Endothelial cell of umbilical vein (primary cell): ENCODE measurements at regions not wholly inside any gene's neighbourhood (a gene's known extent, or its start where the extent isn't known, plus 50 kb on each side); places are given as distances from the start of the nearest gene placed in this dataset.

Experiments
- BruUV-seq: library from RNA; stranded (reverse); fragments of 400-500 nt; replicated peaks from 2 replicates; lab custom pipeline; 2021; lab: Mats Ljungman, UMichigan
- CTCF ChIA-PET: fragments of 300-600, 350-600 bp; sonication (Branson Sonifier 250); formaldehyde crosslinking; loops from one replicate; lab custom pipeline; 2021; ENCODE audit warnings: antibody characterized with exemption, inconsistent platforms; lab: Charles Lee
- POLR2A ChIA-PET: fragments of 300-600, 350-600 bp; sonication (Branson Sonifier 250); formaldehyde crosslinking; loops from one replicate; lab custom pipeline; 2021; ENCODE audit warnings: antibody characterized with exemption, inconsistent platforms; lab: Charles Lee
- DNase-seq: peaks from one replicate; pipeline ENCODE4 v3.0.0-alpha.2; 2011; ENCODE audit warnings: low read depth, low spot score
- FAIRE-seq: peaks from 2 replicates; lab custom pipeline; 2011; peaks lifted over from hg19 to GRCh38; lab: Jason Lieb, UNC
- H2AFZ ChIP-seq: 2 replicates; pipeline ENCODE4 v1.6.0; 2012; ENCODE audit warnings: low read depth, low read length, control low read depth, inconsistent platforms
- H3K27ac ChIP-seq: 2 replicates; pipeline ENCODE4 v1.5.1; 2011; ENCODE audit warnings: low read depth, mild to moderate bottlenecking, control low read depth, low read length, moderate library complexity; ENCODE audit not compliant: insufficient read depth
- H3K27me3 ChIP-seq, 2 experiments: 2 replicates each; pipeline versions ENCODE4 v1.6.0 to v1.6.1; 2011; ENCODE audit warnings: low read length in 2 of 2, mixed read lengths in 1 of 2; ENCODE audit not compliant: control insufficient read depth in 2 of 2, insufficient read depth in 2 of 2
- H3K36me3 ChIP-seq, 2 experiments: 2 replicates in 1 of 2; 3 replicates in 1 of 2; pipeline ENCODE4 v1.5.1; 2011; ENCODE audit warnings: low read length in 2 of 2, mild to moderate bottlenecking in 1 of 2, moderate library complexity in 1 of 2; ENCODE audit not compliant: control insufficient read depth in 2 of 2, insufficient read depth in 2 of 2; ENCODE audit errors: extremely low read depth in 1 of 2
- H3K4me1 ChIP-seq: 3 replicates; pipeline ENCODE4 v1.5.1; 2011; ENCODE audit warnings: mild to moderate bottlenecking, low read length; ENCODE audit not compliant: control insufficient read depth, insufficient read depth; ENCODE audit errors: extremely low read depth
- H3K4me2 ChIP-seq: 2 replicates; pipeline ENCODE4 v1.6.1; 2011; ENCODE audit warnings: low read length, control low read depth, mixed read lengths; ENCODE audit not compliant: insufficient read depth
- H3K4me3 ChIP-seq, 3 experiments: fragments of 200-600 bp in 1 of 3; sonication (generic), shearing (Covaris generic) in 1 of 3; replicated peaks in 1 of 3; 2 replicates each; pipeline ENCODE4 v1.5.1; 2011 to 2016; ENCODE audit warnings: control low read depth in 3 of 3, low read length in 3 of 3, mild to moderate bottlenecking in 2 of 3, inconsistent platforms in 1 of 3, low read depth in 1 of 3, moderate library complexity in 1 of 3; ENCODE audit not compliant: insufficient read depth in 1 of 3
- H3K79me2 ChIP-seq: 2 replicates; pipeline ENCODE4 v1.6.0; 2012; ENCODE audit warnings: low read length, inconsistent platforms; ENCODE audit not compliant: control insufficient read depth, insufficient read depth
- H3K9ac ChIP-seq: replicated peaks from 2 replicates; pipeline ENCODE3; 2011; ENCODE audit warnings: low read length, control low read depth; ENCODE audit not compliant: insufficient read depth; ENCODE audit errors: extremely low read depth
- H3K9me1 ChIP-seq: replicated peaks from 3 replicates; pipeline ENCODE4 v1.6.0; 2011; ENCODE audit warnings: mild to moderate bottlenecking, low read length; ENCODE audit not compliant: control insufficient read depth, insufficient read depth; ENCODE audit errors: extremely low read depth
- H3K9me3 ChIP-seq: replicated peaks from 2 replicates; pipeline ENCODE4 v1.5.1; 2012; ENCODE audit warnings: low read length, inconsistent platforms; ENCODE audit not compliant: control insufficient read depth, insufficient read depth
- H4K20me1 ChIP-seq: replicated peaks from 2 replicates; pipeline ENCODE3; 2011; ENCODE audit warnings: mild to moderate bottlenecking, low read length; ENCODE audit not compliant: control insufficient read depth, insufficient read depth; ENCODE audit errors: extremely low read depth
- CTCF ChIP-seq, 2 donors: IDR thresholded peaks; 1 replicate in 1 of 2; 2 replicates in 1 of 2; pipeline ENCODE4 v1.5.1; 2011; ENCODE audit warnings: low read length in 2 of 2, mild to moderate bottlenecking in 2 of 2, moderate library complexity in 2 of 2, control low read depth in 1 of 2, inconsistent platforms in 1 of 2, low read depth in 1 of 2; ENCODE audit not compliant: insufficient read depth in 1 of 2; ENCODE audit errors: extremely low read depth in 1 of 2
- EZH2 ChIP-seq: IDR thresholded peaks from 2 replicates; pipeline ENCODE4 v1.6.1; 2012; ENCODE audit warnings: borderline replicate concordance, low read depth, mild to moderate bottlenecking, moderate library complexity, low read length, inconsistent platforms; ENCODE audit not compliant: severe bottlenecking
- FOS ChIP-seq: IDR thresholded peaks from 2 replicates; pipeline ENCODE4 v1.6.1; 2011; ENCODE audit warnings: mild to moderate bottlenecking, low read length, moderate library complexity, borderline replicate concordance; ENCODE audit not compliant: insufficient read depth
- GATA2 ChIP-seq: IDR thresholded peaks from 2 replicates; pipeline ENCODE4 v1.7.0; 2011; ENCODE audit warnings: low read depth, mild to moderate bottlenecking, moderate library complexity, mixed read lengths, low read length; ENCODE audit not compliant: insufficient read length, insufficient read depth
- JUN ChIP-seq: IDR thresholded peaks from 2 replicates; pipeline ENCODE4 v1.6.1; 2011; ENCODE audit warnings: borderline replicate concordance, low read depth; ENCODE audit not compliant: insufficient read length, insufficient read depth
- MAX ChIP-seq: IDR thresholded peaks from 2 replicates; pipeline ENCODE4 v1.6.1; 2011; ENCODE audit not compliant: insufficient read depth, insufficient read length
- MYC ChIP-seq: IDR thresholded peaks from one replicate; pipeline ENCODE4 v1.6.1; 2011; ENCODE audit warnings: mild to moderate bottlenecking, low read depth, low read length
- POLR2A ChIP-seq: IDR thresholded peaks from 2 replicates; pipeline ENCODE4 v1.6.1; 2012; ENCODE audit warnings: low read depth, mild to moderate bottlenecking, control low read depth, low read length
- POLR2AphosphoS5 ChIP-seq: IDR thresholded peaks from 2 replicates; pipeline ENCODE4 v1.6.1; 2012; ENCODE audit warnings: low read depth, mild to moderate bottlenecking, control low read depth, low read length, moderate library complexity; ENCODE audit not compliant: insufficient read depth
- dilution Hi-C: fragments of 300-500 bp; cut with MboI; formaldehyde crosslinking; loops from one replicate; pipeline ENCODE4 v1.15.0; 2019; ENCODE audit warnings: low sequenced_read_pairs; ENCODE audit not compliant: extremely low pct_ligation_motif_present
- intact Hi-C: fragments of 100-400 bp; cut with micrococcal nuclease; formaldehyde crosslinking; loops from one replicate; pipeline ENCODE4 v1.10.0; 2022

GRCh38 chr11:104408630-104409029 is 244.7 kb upstream of the PDGFD start:
- Histone ChIP-seq H3K9me1 (no peaks in the 10 kb centered on the region), H4K20me1 (no peaks in the 10 kb centered on the region), H3K27me3 (no peaks in the 10 kb centered on the region), H2AFZ (no peak overlapping the region), H3K79me2 (no peaks in the 10 kb centered on the region), H3K4me2 (no peak overlapping the region), H3K4me3 (no peak overlapping the region), H3K9me3 (no peaks in the 10 kb centered on the region), H3K36me3 (no peaks in the 10 kb centered on the region), H3K4me1 (no peaks in the 10 kb centered on the region), H3K9ac (no peak overlapping the region), H3K27ac (no peak overlapping the region)
- FAIRE-seq: no peak
- ChIA-PET CTCF (interaction anchor here (0.9 kb wide), 1 partner anchor 9 kb away, joined by 4 read pairs; no protein-coding TSS in a partner anchor), POLR2A (no interaction called here)
- no TSS peak for BruUV-seq
- dilution Hi-C loops (no loop called here), intact Hi-C loops (no loop called here)
- TF ChIP-seq JUN (no peak), MYC (no peak), GATA2 (no peak), EZH2 (no peak), MAX (no peak), POLR2A (no peak), FOS (no peak), POLR2AphosphoS5 (no peak), CTCF (IDR thresholded peaks at IDR 0.05; ENCODE audit: extremely low read depth in 1 of 2, insufficient read depth in 1 of 2, low read depth in 1 of 2, low read length in 2 of 2) (no peak)
- no peak for DNase-seq
